NB4 (cell line): ENCODE measurements at regions not wholly inside any gene's neighbourhood (a gene's known extent, or its start where the extent isn't known, plus 50 kb on each side); places are given as distances from the start of the nearest gene placed in this dataset.
"Not testable (repeated sequence)": the region's sequence is repeated elsewhere in the genome, so short reads cannot be mapped to it uniquely, and the experiment has no call there.

Experiments
- DNase-seq: peaks from one replicate; pipeline ENCODE4 v3.0.0; 2010; ENCODE audit warnings: low read depth
- H3K4me3 ChIP-seq: one replicate; pipeline ENCODE4 v1.5.1; 2011; ENCODE audit warnings: mild to moderate bottlenecking, low read depth, low read length, moderate library complexity
- CTCF ChIP-seq: IDR thresholded peaks from one replicate; pipeline ENCODE4 v1.5.1; 2012; ENCODE audit warnings: low read depth, low read length
- MAX ChIP-seq: IDR thresholded peaks from 2 replicates; pipeline ENCODE4 v1.6.1; 2011; ENCODE audit warnings: low read depth, low read length
- MYC ChIP-seq: IDR thresholded peaks from 2 replicates; pipeline ENCODE4 v1.6.1; 2011; ENCODE audit warnings: low read depth, low read length
- POLR2A ChIP-seq: IDR thresholded peaks from 2 replicates; pipeline ENCODE4 v1.6.1; 2011; ENCODE audit warnings: mild to moderate bottlenecking; ENCODE audit not compliant: insufficient read length; ENCODE audit errors: extremely low read depth

- TF ChIP-seq MAX (no peak), POLR2A (no peak), CTCF (no peak), MYC (no peak)
- no peak for DNase-seq
- no peak overlapping the region for H3K4me3 ChIP-seq
Observed at GRCh38 chr11:69876013-69876412, 56.8 kb upstream of the FGF3 start.

- TF ChIP-seq MAX (no peak), CTCF (no peak), MYC (no peak), POLR2A (no peak)
- DNase-seq, result no peak
- no peak overlapping the region for H3K4me3 ChIP-seq
Observed at GRCh38 chr11:69877235-69877634, 58.0 kb upstream of the FGF3 start.

GRCh38 chr11:69877704-69878103 lies 58.5 kb upstream of the FGF3 start:
- H3K4me3 ChIP-seq, DNase-seq: not testable (repeated sequence)

- no peak overlapping the region for H3K4me3 ChIP-seq
- TF ChIP-seq MAX, result no peak
- DNase-seq, result no peak
Observed at GRCh38 chr11:69878144-69878883, 59.1 kb upstream of the FGF3 start.

- TF ChIP-seq CTCF (no peak), MYC (no peak), POLR2A (no peak), MAX (no peak)
- no peak for DNase-seq
Observed at GRCh38 chr11:69878927-69879728, 59.9 kb upstream of the FGF3 start.

GRCh38 chr11:69879729-69880005 lies 60.5 kb upstream of the FGF3 start:
- no peak overlapping the region for H3K4me3 ChIP-seq
- TF ChIP-seq CTCF, result no peak
- no peak for TF ChIP-seq MAX
- no peak for TF ChIP-seq MYC
- no peak for TF ChIP-seq POLR2A
- no peak for DNase-seq

More at GRCh38 chr11:69878927-69879728, 59.9 kb upstream of the FGF3 start:
- no peak overlapping the region for H3K4me3 ChIP-seq
